Activated naive CD4-positive, alpha-beta T cell treated with anti-CD3 and anti-CD28 coated beads, Interleukin-2, amount 50 U/mL, for 72 hours (primary cell): ENCODE measurements at regions not wholly inside any gene's neighbourhood (a gene's known extent, or its start where the extent isn't known, plus 50 kb on each side); places are given as distances from the start of the nearest gene placed in this dataset.
"Not testable (repeated sequence)": the region's sequence is repeated elsewhere in the genome, so short reads cannot be mapped to it uniquely, and the experiment has no call there.

Source experiments
- ATAC-seq, 2 donors: fragments of 150-1000 bp; cut with Tn5 transposase; 2 replicates each; pipeline ENCODE4 v1.10.0; 2021; ENCODE audit warnings: mild to moderate bottlenecking in 2 of 2, moderate library complexity in 2 of 2
- DNase-seq, 2 donors: peaks; one replicate each; pipeline ENCODE4 v3.0.0; 2021 to 2022; ENCODE audit warnings: low spot score in 2 of 2
- H3K27ac Mint-ChIP-seq, 2 donors: one replicate each; pipeline ENCODE4 v1.8.0; 2022; ENCODE audit warnings: mild to moderate bottlenecking in 2 of 2, mixed read lengths in 2 of 2
- H3K36me3 Mint-ChIP-seq, 2 donors: one replicate each; pipeline ENCODE4 v1.8.0; 2022; ENCODE audit warnings: mixed read lengths in 2 of 2
- H3K9me3 Mint-ChIP-seq, 2 donors: one replicate each; pipeline ENCODE4 v1.8.0; 2022; ENCODE audit warnings: mixed read lengths in 2 of 2

DNA sequence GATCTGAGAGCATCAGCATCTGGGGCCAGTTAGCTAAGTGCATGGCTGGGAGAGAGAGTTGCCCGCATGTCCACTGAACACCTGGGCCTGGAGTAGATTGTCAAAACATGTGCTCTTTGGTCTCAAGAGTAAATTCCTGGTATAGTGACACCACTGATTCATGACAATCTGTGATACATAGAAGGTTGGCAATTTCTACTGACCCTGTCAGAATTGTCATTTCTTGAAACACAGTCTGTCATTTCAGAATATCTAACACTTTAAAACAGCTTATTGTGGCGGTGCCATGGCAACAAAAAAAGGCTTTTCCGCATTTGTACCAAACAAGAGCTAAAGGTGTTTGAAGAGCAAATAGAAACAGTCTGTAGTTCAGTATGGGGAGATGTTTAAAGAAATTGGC, 186.4 kb upstream of the FAM78B start:
- H3K9me3 Mint-ChIP-seq: no peaks in the 10 kb centered on the region
- ATAC-seq: no peak

DNA sequence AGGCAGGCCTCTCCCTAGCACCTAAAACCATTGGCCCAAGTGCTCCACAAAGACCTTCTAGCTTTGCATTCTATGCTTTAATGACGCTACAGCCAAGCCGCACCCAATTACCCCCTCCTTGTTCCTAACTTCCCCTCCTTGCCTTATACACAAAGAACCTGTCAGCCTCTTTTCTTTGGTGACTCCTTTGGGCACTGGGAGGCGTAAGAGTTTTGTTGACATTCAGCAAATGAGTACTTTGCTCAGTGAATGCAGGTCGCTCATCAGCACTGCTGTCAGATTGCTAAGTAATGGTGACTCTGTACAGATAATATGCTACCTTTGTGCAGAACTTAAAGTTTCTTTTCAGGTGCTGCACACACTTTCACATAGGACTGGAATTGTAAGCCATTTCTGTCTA, 187.6 kb upstream of the FAM78B start:
- ATAC-seq: no peak
- no peak for DNase-seq
- Mint-ChIP-seq H3K36me3 (no peaks in the 10 kb centered on the region), H3K9me3 (no peaks in the 10 kb centered on the region), H3K27ac (no peak overlapping the region)

More for the DNA sequence above, 186.4 kb upstream of the FAM78B start:
- no peaks in the 10 kb centered on the region for H3K36me3 Mint-ChIP-seq
- no peak for DNase-seq
- H3K27ac Mint-ChIP-seq: no peak overlapping the region

DNA sequence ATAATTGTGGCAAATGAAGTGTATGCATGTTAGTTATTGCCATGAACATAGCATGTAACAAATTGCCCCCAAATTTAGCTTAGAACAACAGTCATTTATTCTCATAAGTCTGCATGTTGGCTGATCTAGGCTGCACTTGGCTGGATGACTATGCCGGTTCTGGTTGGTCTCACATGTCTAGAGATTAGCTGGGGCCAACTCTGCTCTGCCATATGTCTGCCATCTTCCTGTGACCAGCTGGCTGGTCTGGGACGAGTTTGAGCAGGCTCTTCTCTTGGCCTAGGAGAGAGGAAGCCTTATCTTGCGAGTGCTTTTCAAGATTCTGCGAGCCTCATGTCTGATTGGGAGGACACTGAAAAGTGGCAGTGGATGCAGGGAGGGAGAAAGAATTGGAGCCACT, 198.3 kb upstream of the FAM78B start:
- Mint-ChIP-seq H3K36me3 (no peaks in the 10 kb centered on the region), H3K27ac (no peak overlapping the region), H3K9me3 (peaks cover 8 to 11% of the 10 kb centered on the region in 2 donors)
- no peak for ATAC-seq
- no peak for DNase-seq

DNA sequence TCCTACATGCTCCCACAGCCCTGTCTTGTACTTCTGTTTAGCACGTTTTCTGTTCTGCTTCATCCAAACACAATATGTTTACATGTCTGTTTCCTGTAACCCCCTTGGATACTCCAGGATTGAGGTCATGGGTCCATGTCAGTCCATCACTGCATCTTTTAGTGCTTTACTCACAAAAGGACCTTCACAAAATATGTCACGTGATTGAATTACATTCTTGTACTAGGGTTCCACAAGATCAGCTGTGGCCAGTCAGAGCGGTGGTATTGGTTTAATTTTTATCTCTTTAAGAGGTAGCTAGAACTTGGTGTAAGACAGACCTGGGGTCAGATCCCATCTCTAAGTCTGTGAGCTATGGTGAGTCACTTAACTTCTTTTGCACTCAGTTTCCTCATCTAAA, 201.2 kb upstream of the FAM78B start:
- H3K9me3 Mint-ChIP-seq: peaks cover 8 to 11% of the 10 kb centered on the region in 2 donors

DNA sequence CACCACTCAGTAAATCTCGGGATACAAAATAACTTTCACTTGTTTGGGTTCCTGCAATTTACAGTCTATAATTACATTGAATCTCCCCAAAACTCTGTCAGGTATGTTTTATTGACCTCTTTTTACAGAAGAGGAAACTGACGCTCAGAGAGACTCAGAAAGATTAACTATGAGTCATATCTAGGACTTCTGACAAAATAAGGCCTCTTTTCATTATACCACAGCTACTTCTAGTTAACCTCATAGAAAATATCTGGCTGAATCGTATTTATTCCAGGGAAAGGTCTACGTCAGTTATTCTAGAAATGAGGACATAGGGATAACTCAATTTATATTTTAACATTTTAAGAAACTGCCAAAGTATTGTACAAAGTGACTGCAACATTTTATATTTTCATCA, 211.1 kb upstream of the FAM78B start:
- H3K27ac Mint-ChIP-seq: no peak overlapping the region
- H3K36me3 Mint-ChIP-seq: no peaks in the 10 kb centered on the region
- H3K9me3 Mint-ChIP-seq: no peaks in the 10 kb centered on the region
- ATAC-seq (peak in 1 of 2 donors; percentile 34), DNase-seq (no peak)

More for the DNA sequence above, 201.2 kb upstream of the FAM78B start:
- no peaks in the 10 kb centered on the region for H3K36me3 Mint-ChIP-seq
- DNase-seq (no peak), ATAC-seq (no peak)
- no peak overlapping the region for H3K27ac Mint-ChIP-seq

DNA sequence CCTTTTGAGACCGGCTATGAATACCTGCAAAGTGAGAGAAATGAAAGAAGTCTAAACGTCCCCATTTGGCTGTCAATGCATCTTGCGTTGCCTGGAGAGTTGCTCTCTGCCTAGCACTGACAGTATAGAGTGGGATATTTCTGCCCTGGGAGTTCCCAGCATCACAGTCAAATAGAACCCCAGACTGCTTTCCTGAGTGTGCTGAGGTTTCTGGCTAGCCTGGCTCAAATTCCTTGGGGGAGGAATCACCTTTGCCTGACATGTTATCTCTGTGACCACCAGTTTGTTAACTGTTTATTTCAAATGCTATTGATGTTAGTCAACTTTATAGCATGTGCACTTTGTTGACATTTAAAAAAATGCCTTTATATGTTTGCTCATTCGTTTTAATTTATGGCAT, 212.0 kb upstream of the FAM78B start:
- no peaks in the 10 kb centered on the region for H3K36me3 Mint-ChIP-seq
- DNase-seq (no peak), ATAC-seq (no peak)
- H3K27ac Mint-ChIP-seq: no peak overlapping the region
- no peaks in the 10 kb centered on the region for H3K9me3 Mint-ChIP-seq

DNA sequence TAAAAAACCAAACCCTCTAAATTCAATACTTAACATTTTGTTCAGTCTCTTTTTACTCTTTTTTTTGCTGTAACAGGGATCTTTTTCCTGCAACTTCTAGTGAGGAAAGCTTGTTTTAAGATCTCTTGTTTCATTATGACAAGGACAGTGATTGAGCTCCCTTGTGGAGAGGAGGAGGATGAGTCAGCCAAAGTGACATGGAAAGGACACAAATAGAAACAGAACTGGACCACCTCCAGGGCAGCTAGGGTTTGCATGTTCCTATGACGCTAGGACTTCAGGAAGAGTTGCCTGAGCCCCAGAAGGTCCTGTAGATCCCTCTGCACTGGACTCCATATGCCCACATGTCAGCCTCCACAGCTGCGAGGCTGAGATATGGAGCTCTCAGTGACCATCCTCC, 212.6 kb upstream of the FAM78B start:
- no peak overlapping the region for H3K27ac Mint-ChIP-seq

DNA sequence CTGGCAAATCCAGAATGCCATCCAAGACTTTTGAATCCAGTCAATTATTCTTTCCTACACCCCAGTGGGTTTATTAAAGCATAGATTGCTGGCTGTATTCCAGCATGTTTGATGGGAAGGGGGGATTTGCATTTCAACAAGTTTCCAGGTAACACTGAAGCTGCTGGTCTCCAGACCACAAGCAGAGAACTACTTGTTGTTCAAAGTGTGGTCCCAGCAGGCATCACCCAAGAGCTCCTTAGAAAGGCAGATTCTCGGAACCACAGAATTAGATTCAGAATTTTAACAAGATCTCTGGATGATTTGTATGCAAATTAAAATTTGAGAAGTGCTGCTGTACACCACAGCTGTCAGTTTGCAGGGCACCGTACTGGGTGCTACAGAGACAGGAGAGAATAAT, 216.3 kb upstream of the FAM78B start:
- ATAC-seq (no peak), DNase-seq (no peak)
- no peak overlapping the region for H3K27ac Mint-ChIP-seq
- H3K36me3 Mint-ChIP-seq: no peaks in the 10 kb centered on the region
- H3K9me3 Mint-ChIP-seq: peaks cover 0 to 4% of the 10 kb centered on the region in 2 donors

More for the DNA sequence above, 212.6 kb upstream of the FAM78B start:
- Mint-ChIP-seq H3K9me3 (no peaks in the 10 kb centered on the region), H3K36me3 (no peaks in the 10 kb centered on the region)
- ATAC-seq (no peak), DNase-seq (no peak)

DNA sequence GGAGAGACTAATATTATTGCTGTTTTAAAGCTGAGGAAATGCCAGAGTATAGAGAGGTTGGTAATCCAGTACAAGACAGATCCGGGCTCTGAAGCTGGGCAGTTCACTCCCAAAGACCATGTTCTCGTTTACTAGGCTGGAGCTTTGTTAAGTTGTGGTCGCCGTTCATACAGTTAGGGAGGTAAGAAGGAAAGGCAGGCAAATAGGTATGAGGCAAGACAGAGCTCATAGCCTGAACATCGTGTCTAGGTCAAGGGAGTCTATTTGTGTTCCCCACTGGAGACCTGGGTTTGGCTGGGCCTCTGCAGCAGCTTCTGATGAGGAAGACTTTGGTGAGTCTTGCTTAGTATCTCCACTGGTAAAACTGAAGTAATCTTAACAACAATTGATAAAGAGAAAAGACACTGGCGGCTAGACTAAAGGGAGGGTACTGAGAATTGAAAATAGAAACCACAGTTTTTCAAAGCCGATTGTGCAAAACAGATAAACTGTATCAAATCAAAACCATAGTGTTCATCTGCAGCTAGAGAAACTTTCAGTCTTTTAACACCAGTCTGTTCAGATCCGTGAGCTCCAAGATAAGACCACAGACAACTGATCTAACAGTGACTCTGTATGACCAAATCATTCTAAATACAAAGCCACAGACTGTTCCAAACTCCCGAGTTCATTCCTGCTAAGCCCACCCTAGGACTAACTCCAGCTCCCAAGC, 217.0 kb upstream of the FAM78B start:
- Mint-ChIP-seq H3K27ac (no peak overlapping the region), H3K36me3 (no peaks in the 10 kb centered on the region), H3K9me3 (peaks cover 0 to 4% of the 10 kb centered on the region in 2 donors)
- ATAC-seq (no peak), DNase-seq (no peak)

DNA sequence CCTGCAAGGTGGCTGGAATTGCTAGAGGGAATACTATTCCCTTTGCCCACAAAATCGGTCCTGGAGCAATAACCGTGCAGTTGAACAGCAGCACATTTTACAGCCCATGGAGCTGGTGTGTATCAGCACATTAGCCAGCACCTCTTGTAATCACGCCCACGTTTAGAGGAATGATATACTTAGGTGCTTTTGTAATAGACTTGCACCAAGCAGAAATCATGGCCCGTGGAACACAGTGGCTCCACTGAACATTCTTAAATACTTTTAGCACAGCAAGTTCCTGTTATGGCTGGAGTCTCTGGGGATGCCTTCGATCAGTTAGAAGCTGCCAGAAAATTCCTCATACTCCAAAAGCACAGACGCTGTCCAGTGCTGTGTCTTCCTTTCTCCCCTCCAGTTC, 218.1 kb upstream of the FAM78B start:
- no peak for ATAC-seq
- no peaks in the 10 kb centered on the region for H3K36me3 Mint-ChIP-seq
- no peak for DNase-seq
- no peak overlapping the region for H3K27ac Mint-ChIP-seq
- peaks cover 0 to 4% of the 10 kb centered on the region in 2 donors for H3K9me3 Mint-ChIP-seq

DNA sequence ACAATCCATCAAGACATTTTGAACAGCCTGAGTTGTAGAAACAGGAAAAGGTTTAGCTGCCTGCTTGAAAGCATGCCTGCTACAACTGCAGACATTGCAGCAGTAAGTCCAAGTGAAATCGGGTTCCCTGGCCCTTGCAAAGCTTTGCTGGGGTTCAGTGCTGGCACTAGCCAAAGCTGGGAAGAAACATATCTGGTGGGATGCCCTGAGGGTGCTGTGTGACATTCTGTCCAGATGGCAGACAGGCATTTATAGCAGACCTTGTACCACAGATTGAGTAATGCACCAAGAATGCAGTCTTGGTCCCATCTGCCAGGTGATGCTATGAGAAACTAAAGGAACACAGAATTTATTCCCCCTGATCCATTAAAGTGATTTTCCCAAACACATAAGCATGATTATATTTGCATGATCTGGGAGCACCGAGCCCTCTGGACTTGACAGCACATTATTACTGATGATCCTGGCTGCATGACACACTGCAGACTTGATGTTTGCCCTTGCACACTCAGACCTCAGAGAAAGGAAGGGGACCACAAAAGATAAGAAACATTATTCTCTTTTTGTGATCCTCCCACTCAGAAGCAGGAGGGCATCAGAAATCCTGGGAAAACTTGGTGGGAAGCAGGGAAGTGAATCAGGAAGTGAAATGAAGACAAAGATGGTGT, 223.7 kb upstream of the FAM78B start:
- no peak for DNase-seq
- H3K27ac Mint-ChIP-seq: no peak overlapping the region
- H3K9me3 Mint-ChIP-seq: peaks cover 0 to 4% of the 10 kb centered on the region in 2 donors
- H3K36me3 Mint-ChIP-seq: no peaks in the 10 kb centered on the region
- no peak for ATAC-seq

DNA sequence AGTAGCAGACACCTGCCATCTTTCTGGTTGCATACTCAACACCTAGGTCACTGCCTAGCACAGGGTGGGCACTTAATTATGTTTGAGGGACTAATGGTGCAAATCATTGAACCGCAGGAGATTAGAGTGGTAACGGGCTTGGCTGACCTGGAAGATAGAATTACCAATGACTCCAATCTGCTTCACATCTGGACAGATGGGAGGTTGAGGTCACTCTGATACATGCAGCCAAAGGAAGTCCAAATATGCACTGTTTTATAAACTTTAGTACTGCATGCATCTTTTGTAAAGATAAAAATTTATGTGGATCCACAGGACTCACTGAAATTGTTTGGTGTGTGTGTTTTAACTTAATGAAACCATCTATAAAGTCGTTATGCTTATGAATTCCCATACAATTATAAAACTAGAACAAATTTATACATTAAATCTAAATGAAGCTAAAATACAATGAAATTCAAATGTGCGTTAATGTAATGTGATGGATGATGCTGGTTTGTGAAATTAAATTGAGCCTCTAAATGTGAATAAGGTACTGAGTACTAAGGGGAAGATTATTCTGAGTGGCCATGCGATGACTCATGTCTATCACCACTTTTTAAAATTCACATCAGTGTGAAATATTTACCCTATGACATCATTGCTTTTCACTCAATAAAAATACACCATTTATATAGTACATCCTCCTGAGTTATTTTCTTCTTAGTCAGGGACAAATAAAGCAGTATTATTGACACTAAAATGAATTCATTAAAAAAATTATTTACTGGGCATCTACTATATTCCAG, 224.7 kb upstream of the FAM78B start:
- H3K36me3 Mint-ChIP-seq: no peaks in the 10 kb centered on the region

DNA sequence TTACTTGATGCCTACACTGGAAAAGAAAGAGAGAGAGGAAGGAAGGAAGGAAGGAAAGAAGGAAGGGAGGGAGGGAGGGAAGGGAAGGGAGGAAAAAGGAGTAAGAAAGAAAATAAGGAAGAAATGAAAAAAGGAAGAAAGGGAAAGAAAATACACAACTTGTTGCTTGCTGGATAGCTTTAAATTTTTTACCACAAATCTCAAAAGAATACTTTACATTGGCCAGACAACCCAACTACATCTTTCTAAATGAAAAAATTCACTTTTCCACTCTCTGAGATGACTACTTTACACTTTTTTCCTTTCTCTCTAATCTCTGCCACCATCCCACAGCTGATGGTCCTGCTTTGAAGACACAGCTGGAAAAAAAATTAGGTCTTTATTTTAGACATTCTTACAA, 228.9 kb upstream of the FAM78B start:
- H3K27ac Mint-ChIP-seq: no peak overlapping the region
- ATAC-seq: no peak
- no peaks in the 10 kb centered on the region for H3K36me3 Mint-ChIP-seq
- H3K9me3 Mint-ChIP-seq: no peaks in the 10 kb centered on the region
- no peak for DNase-seq

More for the DNA sequence above, 224.7 kb upstream of the FAM78B start:
- ATAC-seq (no peak), DNase-seq (no peak)
- Mint-ChIP-seq H3K9me3 (no peaks in the 10 kb centered on the region), H3K27ac (no peak overlapping the region)

DNA sequence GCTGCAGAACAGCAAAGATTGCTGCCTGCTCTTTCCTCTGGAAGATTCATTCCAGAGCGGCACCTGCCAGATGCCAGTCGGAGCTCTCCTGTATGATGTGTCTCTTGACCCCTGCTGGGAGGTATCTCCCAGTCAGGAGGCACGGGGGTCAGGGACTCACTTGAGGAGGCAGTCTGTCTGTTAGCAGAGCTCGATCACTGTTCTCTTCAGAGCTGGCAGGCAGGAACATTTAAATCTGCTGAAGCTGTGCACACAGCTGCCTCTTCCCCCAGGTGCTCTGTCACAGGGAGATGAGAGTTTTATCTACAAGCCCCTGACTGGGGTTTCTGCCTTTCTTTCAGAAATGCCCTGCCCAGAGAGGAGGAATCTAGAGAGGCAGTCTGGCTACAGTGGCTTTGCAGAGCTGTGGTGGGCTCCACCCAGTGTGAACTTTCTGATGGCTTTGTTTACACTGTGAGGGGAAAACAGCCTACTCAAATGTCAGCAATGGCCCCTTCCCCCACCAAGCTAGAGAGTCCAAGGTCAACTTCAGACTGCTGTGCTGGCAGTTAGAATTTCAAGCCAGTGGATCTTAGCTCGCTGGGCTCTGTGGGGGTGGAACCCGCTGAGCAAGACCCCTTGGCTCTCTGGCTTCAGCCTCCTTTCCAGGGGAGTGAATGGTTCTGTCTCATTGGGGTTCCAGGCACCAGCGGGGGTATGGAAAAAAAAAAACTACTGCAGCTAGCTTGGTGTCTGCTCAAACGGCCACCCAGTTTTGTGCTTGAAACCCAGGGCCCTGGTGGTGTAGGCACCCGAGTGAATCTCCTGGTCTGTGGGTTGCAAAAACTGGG, 242.7 kb upstream of the FAM78B start:
- H3K9me3 Mint-ChIP-seq: peaks cover 24 to 27% of the 10 kb centered on the region in 2 donors
- peaks cover 9 to 28% of the 10 kb centered on the region in 2 donors for H3K36me3 Mint-ChIP-seq
- ATAC-seq, DNase-seq, H3K27ac Mint-ChIP-seq: not testable (repeated sequence)

DNA sequence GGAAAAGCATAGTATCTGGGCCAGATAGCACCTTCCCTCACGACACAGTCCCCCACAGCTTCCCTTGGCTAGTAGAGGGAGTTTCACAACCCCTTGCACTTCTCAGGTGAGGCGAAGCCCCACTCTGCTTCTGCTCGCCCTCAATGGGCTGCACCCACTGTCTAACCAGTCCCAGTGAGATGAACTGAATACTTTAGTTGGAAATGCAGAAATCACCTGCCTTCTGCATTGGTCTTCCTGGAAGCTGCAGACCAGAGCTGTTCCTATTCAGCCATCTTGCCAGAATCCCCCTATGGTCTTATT, 243.2 kb upstream of the FAM78B start:
- ATAC-seq (no peak), DNase-seq (no peak)
- peaks cover 9 to 29% of the 10 kb centered on the region in 2 donors for H3K36me3 Mint-ChIP-seq
- peaks cover 24 to 27% of the 10 kb centered on the region in 2 donors for H3K9me3 Mint-ChIP-seq
- H3K27ac Mint-ChIP-seq: no peak overlapping the region

DNA sequence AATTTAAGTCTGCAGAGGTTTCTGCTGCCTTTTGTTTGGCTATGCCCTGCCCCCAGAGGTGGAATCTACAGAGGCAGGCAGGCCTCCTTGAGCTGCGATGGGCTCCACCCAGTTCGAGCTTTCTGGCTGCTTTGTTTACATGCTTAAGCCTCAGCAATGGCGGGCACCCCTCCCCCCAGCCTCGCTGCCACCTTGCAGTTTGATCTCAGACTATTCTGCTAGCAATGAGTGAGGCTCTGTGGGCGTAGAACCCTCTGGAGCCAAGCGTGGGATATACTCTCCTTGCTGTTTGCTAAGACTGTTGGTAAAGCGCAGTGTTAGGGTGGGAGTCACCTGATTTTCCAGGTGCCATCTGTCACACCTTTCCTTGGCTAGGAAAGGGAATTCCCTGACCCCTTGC, 250.0 kb upstream of the FAM78B start:
- H3K27ac Mint-ChIP-seq, DNase-seq, H3K9me3 Mint-ChIP-seq, ATAC-seq: not testable (repeated sequence)
- peaks cover 0 to 16% of the 10 kb centered on the region in 2 donors for H3K36me3 Mint-ChIP-seq
